B cell (primary cell): ENCODE measurements at regions not wholly inside any gene's neighbourhood (a gene's known extent, or its start where the extent isn't known, plus 50 kb on each side); places are given as distances from the start of the nearest gene placed in this dataset.

Experiments used
- ATAC-seq: fragments of 200-7000 bp; cut with Tn5 transposase; one replicate; pipeline ENCODE4 v1.10.0; 2021; ENCODE audit warnings: low read depth, mild to moderate bottlenecking, moderate number of reproducible peaks, moderate library complexity
- CTCF ChIA-PET: fragments of 350-600 bp; sonication (Branson Sonifier 250); formaldehyde crosslinking; loops from one replicate; lab custom pipeline; 2021; ENCODE audit warnings: antibody characterized with exemption, inconsistent platforms; lab: Charles Lee
- POLR2A ChIA-PET: fragments of 350-600 bp; sonication (Branson Sonifier 250); formaldehyde crosslinking; loops from one replicate; lab custom pipeline; 2021; ENCODE audit warnings: antibody characterized with exemption; lab: Charles Lee
- DNase-seq: peaks from one replicate; pipeline ENCODE4 v3.0.0; 2013
- H2AFZ ChIP-seq: 2 replicates; pipeline ENCODE4 v1.6.1; 2012; ENCODE audit warnings: mild to moderate bottlenecking, low read depth, low read length; ENCODE audit not compliant: insufficient read depth, poor library complexity, severe bottlenecking
- H3K27ac ChIP-seq, 2 donors: 1 replicate in 1 of 2; 2 replicates in 1 of 2; pipeline ENCODE4 v1.5.1; 2012 to 2013; ENCODE audit warnings: low read length in 2 of 2, mild to moderate bottlenecking in 2 of 2, moderate library complexity in 1 of 2
- H3K27me3 ChIP-seq, 4 experiments: fragments of 200-600 bp in 1 of 4; sonication (generic) in 1 of 4; replicated peaks in 1 of 4; 1 replicate in 2 of 4; 2 replicates in 2 of 4; pipeline versions ENCODE4 v1.6.1 to v1.7.0; 2013 to 2016; ENCODE audit warnings: low read length in 3 of 4, mild to moderate bottlenecking in 2 of 4, mixed read lengths in 1 of 4, moderate library complexity in 1 of 4; ENCODE audit not compliant: insufficient read depth in 4 of 4, control insufficient read depth in 3 of 4; ENCODE audit errors: control extremely low read depth in 1 of 4
- H3K36me3 ChIP-seq, 2 experiments: replicated peaks in 1 of 2; 1 replicate in 1 of 2; 2 replicates in 1 of 2; pipeline versions ENCODE4 v1.6.1 to v1.7.1; 2013; ENCODE audit warnings: low read length in 1 of 2; ENCODE audit not compliant: insufficient read depth in 2 of 2, control insufficient read depth in 1 of 2; ENCODE audit errors: control extremely low read depth in 1 of 2, extremely low read depth in 1 of 2
- H3K4me1 ChIP-seq, 2 donors: fragments of 200-600 bp in 1 of 2; sonication (generic) in 1 of 2; 1 replicate in 1 of 2; 2 replicates in 1 of 2; pipeline versions ENCODE4 v1.5.1 to v1.6.1; 2013 to 2017; ENCODE audit warnings: low read length in 2 of 2; ENCODE audit not compliant: control insufficient read depth in 2 of 2, insufficient read depth in 2 of 2
- H3K4me2 ChIP-seq: replicated peaks from 2 replicates; pipeline ENCODE3; 2012; ENCODE audit warnings: mild to moderate bottlenecking, low read depth, low read length; ENCODE audit not compliant: poor library complexity, severe bottlenecking
- H3K4me3 ChIP-seq, 5 experiments: fragments of 200-600 bp in 1 of 5; sonication (generic) in 1 of 5; 1 replicate in 3 of 5; 2 replicates in 2 of 5; pipeline versions ENCODE4 v1.5.1 to v1.7.0; 2011 to 2016; ENCODE audit warnings: low read length in 4 of 5, mild to moderate bottlenecking in 4 of 5, low read depth in 2 of 5, control low read depth in 1 of 5, moderate library complexity in 1 of 5; ENCODE audit not compliant: insufficient read depth in 1 of 5; ENCODE audit errors: control extremely low read depth in 1 of 5, extremely low read depth in 1 of 5
- H3K79me2 ChIP-seq: fragments of 200-600 bp; sonication (generic); one replicate; pipeline ENCODE4 v1.6.0; 2016; ENCODE audit warnings: low read length; ENCODE audit not compliant: control insufficient read depth, insufficient read depth
- H3K9ac ChIP-seq: fragments of 200-600 bp; sonication (generic); 2 replicates; pipeline ENCODE4 v1.6.1; 2017; ENCODE audit warnings: mild to moderate bottlenecking, low read length, moderate library complexity
- H3K9me3 ChIP-seq, 3 donors: one replicate each; pipeline versions ENCODE4 v1.6.1 to v1.7.1; 2013; ENCODE audit warnings: low read length in 2 of 3; ENCODE audit not compliant: control insufficient read depth in 2 of 3, insufficient read depth in 1 of 3; ENCODE audit errors: control extremely low read depth in 1 of 3
- H4K20me1 ChIP-seq: 2 replicates; pipeline ENCODE4 v1.6.0; 2012; ENCODE audit warnings: mild to moderate bottlenecking, low read length; ENCODE audit not compliant: insufficient read depth, control insufficient read depth, poor library complexity, severe bottlenecking
- H3K27ac Mint-ChIP-seq: one replicate; pipeline ENCODE4 v1.8.0; 2021; ENCODE audit warnings: mixed read lengths
- H3K27me3 Mint-ChIP-seq: one replicate; pipeline ENCODE4 v1.8.0; 2021; ENCODE audit warnings: mixed read lengths
- H3K4me1 Mint-ChIP-seq: one replicate; pipeline ENCODE4 v1.8.0; 2021; ENCODE audit warnings: mixed read lengths
- H3K4me3 Mint-ChIP-seq: one replicate; pipeline ENCODE4 v1.8.0; 2021; ENCODE audit warnings: mixed read lengths
- H3K9me3 Mint-ChIP-seq: one replicate; pipeline ENCODE4 v1.8.0; 2022; ENCODE audit warnings: mixed read lengths; ENCODE audit not compliant: insufficient read depth
- EZH2 ChIP-seq: IDR thresholded peaks from 2 replicates; pipeline ENCODE4 v1.6.1; 2012; ENCODE audit warnings: borderline replicate concordance, low read depth, mild to moderate bottlenecking, moderate library complexity, low read length; ENCODE audit not compliant: insufficient read depth, poor library complexity, severe bottlenecking
- WGBS: methylation state at CpG from one replicate; pipeline ENCODE4 v1.1.5; 2013; ENCODE audit warnings: missing lambda C conversion rate; ENCODE audit not compliant: insufficient coverage; 5-methylcytosine and 5-hydroxymethylcytosine counted together
- intact Hi-C: fragments of 100-400 bp; cut with micrococcal nuclease; formaldehyde crosslinking; loops from one replicate; pipeline ENCODE4 v1.10.0; 2022
- TF ChIP-seq, protein P1 (sequence below): fragments of 200-600 bp; IDR thresholded peaks from one replicate; pipeline ENCODE4 v1.8.0; 2022; ENCODE audit warnings: antibody characterized with exemption, mild to moderate bottlenecking

DNA sequence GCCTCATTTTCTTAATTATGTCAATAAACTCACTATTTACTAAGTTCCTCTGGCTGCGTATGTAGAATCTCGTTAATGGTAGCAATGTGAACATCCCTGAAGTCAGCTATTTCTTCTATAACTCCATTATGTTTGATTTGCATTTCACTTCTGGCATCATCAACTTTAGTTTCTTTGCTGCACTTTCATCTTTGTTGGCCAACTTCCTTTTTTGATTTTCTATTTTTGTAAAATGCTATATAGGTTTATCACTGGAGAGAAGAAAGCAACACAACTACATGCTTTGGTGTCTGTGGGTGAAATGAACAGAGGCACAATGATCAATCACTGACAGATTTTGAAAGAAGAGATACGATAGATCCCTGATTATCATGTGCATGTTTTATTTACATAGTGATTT lies 58.5 kb upstream of the ATF7IP start:
- CTCF ChIA-PET: interaction anchor here (1.7 kb wide), 1 partner anchor 58 kb away, joined by 4 read pairs; the partner anchor contains the start of gene ATF7IP
- Mint-ChIP-seq H3K4me3 (peak overlapping the region; percentile 51), H3K4me1 (peaks cover 33% of the 10 kb centered on the region), H3K9me3 (no peaks in the 10 kb centered on the region), H3K27me3 (no peaks in the 10 kb centered on the region), H3K27ac (peak overlapping the region; percentile 64)
- DNase-seq: peak; percentile 31
- H3K27ac ChIP-seq: peak overlapping the region; percentile 40 to 50
- H3K4me3 ChIP-seq: no peak overlapping the region
- intact Hi-C loops: no loop called here
- H4K20me1 ChIP-seq: no peaks in the 10 kb centered on the region
- WGBS: no CpG with 5 or more reads among the region's 3 CpGs
- no peaks in the 10 kb centered on the region for H3K27me3 ChIP-seq
- TF ChIP-seq, protein P1, sequence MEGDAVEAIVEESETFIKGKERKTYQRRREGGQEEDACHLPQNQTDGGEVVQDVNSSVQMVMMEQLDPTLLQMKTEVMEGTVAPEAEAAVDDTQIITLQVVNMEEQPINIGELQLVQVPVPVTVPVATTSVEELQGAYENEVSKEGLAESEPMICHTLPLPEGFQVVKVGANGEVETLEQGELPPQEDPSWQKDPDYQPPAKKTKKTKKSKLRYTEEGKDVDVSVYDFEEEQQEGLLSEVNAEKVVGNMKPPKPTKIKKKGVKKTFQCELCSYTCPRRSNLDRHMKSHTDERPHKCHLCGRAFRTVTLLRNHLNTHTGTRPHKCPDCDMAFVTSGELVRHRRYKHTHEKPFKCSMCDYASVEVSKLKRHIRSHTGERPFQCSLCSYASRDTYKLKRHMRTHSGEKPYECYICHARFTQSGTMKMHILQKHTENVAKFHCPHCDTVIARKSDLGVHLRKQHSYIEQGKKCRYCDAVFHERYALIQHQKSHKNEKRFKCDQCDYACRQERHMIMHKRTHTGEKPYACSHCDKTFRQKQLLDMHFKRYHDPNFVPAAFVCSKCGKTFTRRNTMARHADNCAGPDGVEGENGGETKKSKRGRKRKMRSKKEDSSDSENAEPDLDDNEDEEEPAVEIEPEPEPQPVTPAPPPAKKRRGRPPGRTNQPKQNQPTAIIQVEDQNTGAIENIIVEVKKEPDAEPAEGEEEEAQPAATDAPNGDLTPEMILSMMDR: no peak
- no peak for TF ChIP-seq EZH2
- H3K9ac ChIP-seq: peak overlapping the region; percentile 14
- no peaks in the 10 kb centered on the region for H3K79me2 ChIP-seq
- H3K4me1 ChIP-seq: peaks cover 14 to 20% of the 10 kb centered on the region in 2 donors
- POLR2A ChIA-PET: interaction anchor here (0.8 kb wide), 1 partner anchor 18 kb away, joined by 3 read pairs; no protein-coding TSS in a partner anchor
- H2AFZ ChIP-seq: peak overlapping the region; percentile 3
- no peaks in the 10 kb centered on the region for H3K36me3 ChIP-seq
- H3K9me3 ChIP-seq: peaks cover 2 to 30% (median 5%) of the 10 kb centered on the region in 3 donors
- H3K4me2 ChIP-seq: peak overlapping the region; percentile 44
- no peak for ATAC-seq

DNA sequence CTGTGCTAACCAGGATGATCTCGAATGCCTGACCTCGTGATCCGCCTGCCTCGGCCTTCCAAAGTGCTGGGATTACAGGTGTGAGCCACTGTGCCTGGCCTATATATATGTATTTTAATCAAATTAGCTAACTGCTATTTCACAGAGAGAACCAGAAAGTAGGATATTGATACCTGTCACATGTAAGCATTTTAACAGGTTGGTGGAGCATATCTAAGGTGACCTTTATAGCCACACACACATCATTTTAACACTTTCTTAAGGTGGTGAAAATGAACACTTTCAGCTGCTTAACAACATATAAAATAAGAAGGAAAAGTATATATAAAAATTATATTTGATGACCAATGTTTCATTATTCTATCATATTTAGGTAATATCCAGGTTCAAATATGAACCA lies 57.0 kb upstream of the ATF7IP start:
- no peak overlapping the region for H3K9ac ChIP-seq
- H3K27me3 Mint-ChIP-seq: no peaks in the 10 kb centered on the region
- no peaks in the 10 kb centered on the region for H3K79me2 ChIP-seq
- no peak for DNase-seq
- POLR2A ChIA-PET: interaction anchor here (0.6 kb wide), 1 partner anchor 55 kb away, joined by 7 read pairs; no protein-coding TSS in a partner anchor
- H3K9me3 ChIP-seq: peaks cover 2 to 26% (median 5%) of the 10 kb centered on the region in 3 donors
- CTCF ChIA-PET: interaction anchor here (1.1 to 1.7 kb wide), 6 partner anchors 13 to 123 kb away, joined by 3 to 5 read pairs (median 3); partner anchors contain the start of gene ATF7IP
- H3K4me3 ChIP-seq: no peak overlapping the region
- no peaks in the 10 kb centered on the region for H3K9me3 Mint-ChIP-seq
- H4K20me1 ChIP-seq: no peaks in the 10 kb centered on the region
- no peaks in the 10 kb centered on the region for H3K27me3 ChIP-seq
- no peak overlapping the region for H3K27ac ChIP-seq
- H3K4me1 ChIP-seq: peaks cover 14 to 20% of the 10 kb centered on the region in 2 donors
- H3K36me3 ChIP-seq: no peaks in the 10 kb centered on the region
- 100% methylated on average over 3 of the region's 4 CpGs for WGBS
- no peak for ATAC-seq
- no peak overlapping the region for H2AFZ ChIP-seq
- intact Hi-C loops: no loop called here
- H3K27ac Mint-ChIP-seq: no peak overlapping the region
- H3K4me3 Mint-ChIP-seq: no peak overlapping the region
- no peak overlapping the region for H3K4me2 ChIP-seq
- TF ChIP-seq, protein P1: no peak
- TF ChIP-seq EZH2: no peak
- H3K4me1 Mint-ChIP-seq: peaks cover 34% of the 10 kb centered on the region
